Loucy (cell line): ENCODE measurements at regions not wholly inside any gene's neighbourhood (a gene's known extent, or its start where the extent isn't known, plus 50 kb on each side); places are given as distances from the start of the nearest gene placed in this dataset.

Source experiments
- H2AFZ ChIP-seq: fragments of 200-600 bp; sonication (generic); 2 replicates; pipeline ENCODE4 v1.6.0; 2016; ENCODE audit warnings: antibody characterized with exemption, mild to moderate bottlenecking, low read length, moderate library complexity
- H3F3A ChIP-seq: fragments of 200-600 bp; 2 replicates; pipeline ENCODE4 v1.6.0; 2016; ENCODE audit warnings: antibody characterized with exemption, low read depth, mild to moderate bottlenecking
- H3K27me3 ChIP-seq: fragments of 200-600 bp; sonication (generic); 2 replicates; pipeline ENCODE4 v1.6.1; 2014; ENCODE audit warnings: low read length, mild to moderate bottlenecking; ENCODE audit not compliant: insufficient read depth, poor library complexity, severe bottlenecking
- H3K36me3 ChIP-seq: fragments of 200-600 bp; sonication (generic); 2 replicates; pipeline ENCODE4 v1.6.1; 2016; ENCODE audit warnings: low read length; ENCODE audit not compliant: insufficient read depth
- H3K4me1 ChIP-seq: fragments of 200-600 bp; sonication (generic); 2 replicates; pipeline ENCODE4 v1.5.1; 2014; ENCODE audit warnings: low read length, mild to moderate bottlenecking; ENCODE audit not compliant: insufficient read depth, poor library complexity, severe bottlenecking
- H3K4me2 ChIP-seq: fragments of 200-600 bp; sonication (generic); 2 replicates; pipeline ENCODE4 v1.6.0; 2014; ENCODE audit warnings: antibody characterized with exemption, low read length, low read depth, mild to moderate bottlenecking; ENCODE audit not compliant: poor library complexity, severe bottlenecking
- H3K4me3 ChIP-seq: fragments of 200-600 bp; sonication (generic); 2 replicates; pipeline ENCODE4 v1.5.1; 2014; ENCODE audit warnings: low read length, mild to moderate bottlenecking, mixed read lengths; ENCODE audit not compliant: poor library complexity, severe bottlenecking
- H3K79me2 ChIP-seq: fragments of 200-600 bp; sonication (generic); 2 replicates; pipeline ENCODE4 v1.6.1; 2014; ENCODE audit warnings: low read length; ENCODE audit not compliant: insufficient read depth
- H3K9ac ChIP-seq: fragments of 200-600 bp; sonication (generic); 2 replicates; pipeline ENCODE4 v1.6.0; 2014; ENCODE audit warnings: mild to moderate bottlenecking, low read depth, low read length, moderate library complexity; ENCODE audit not compliant: poor library complexity, severe bottlenecking
- H3K9me2 ChIP-seq: fragments of 200-600 bp; sonication (generic); replicated peaks from 2 replicates; pipeline ENCODE4 v1.6.1; 2016; ENCODE audit warnings: low read depth, low read length, mixed read lengths
- H3K9me3 ChIP-seq: fragments of 200-600 bp; sonication (generic); 2 replicates; pipeline ENCODE4 v1.6.1; 2014; ENCODE audit warnings: mild to moderate bottlenecking, antibody characterized with exemption, low read length, low read depth; ENCODE audit not compliant: insufficient read depth
- H4K20me1 ChIP-seq: fragments of 200-600 bp; sonication (generic); 2 replicates; pipeline ENCODE4 v1.6.0; 2014; ENCODE audit warnings: antibody characterized with exemption, low read length, mild to moderate bottlenecking; ENCODE audit not compliant: insufficient read depth, poor library complexity, severe bottlenecking
- EZH2phosphoT487 ChIP-seq: fragments of 200-600 bp; IDR thresholded peaks from 2 replicates; pipeline ENCODE4 v1.6.1; 2018; ENCODE audit warnings: antibody characterized with exemption, mild to moderate bottlenecking, moderate library complexity, borderline replicate concordance
- TF ChIP-seq, protein P1 (sequence below): fragments of 200-600 bp; sonication (generic); conservative IDR thresholded peaks from 2 replicates; pipeline ENCODE4 v1.5.1; 2014; ENCODE audit warnings: mild to moderate bottlenecking, antibody characterized with exemption, low read length

DNA sequence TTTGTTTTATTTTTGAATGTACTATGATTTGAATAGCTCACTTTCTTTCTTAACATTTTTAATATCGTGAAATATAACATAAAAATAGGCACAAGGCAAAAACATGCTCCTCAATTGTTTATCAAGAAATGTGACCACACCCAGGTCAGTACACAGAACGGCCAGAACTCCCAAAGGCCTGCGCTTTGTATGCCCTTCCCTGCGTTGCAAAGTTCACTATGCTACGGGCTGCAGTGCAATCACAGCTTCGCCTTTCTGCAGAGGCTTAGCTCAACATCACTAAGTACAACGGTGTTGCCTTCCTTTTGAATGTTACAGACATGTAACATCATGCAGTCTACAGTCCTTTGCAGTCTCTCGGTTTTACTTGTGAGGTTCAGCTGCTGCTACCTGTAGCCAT is 333.4 kb downstream of the THBS2 start:
- no peaks in the 10 kb centered on the region for H4K20me1 ChIP-seq
- no peaks in the 10 kb centered on the region for H3K9me2 ChIP-seq
- H3K27me3 ChIP-seq: no peaks in the 10 kb centered on the region
- H3K36me3 ChIP-seq: no peaks in the 10 kb centered on the region
- no peak overlapping the region for H3K4me3 ChIP-seq
- no peaks in the 10 kb centered on the region for H3K79me2 ChIP-seq
- no peak overlapping the region for H3K9ac ChIP-seq
- H3K9me3 ChIP-seq: peaks cover 6% of the 10 kb centered on the region; the same call in 1 of the 2 replicates
- H3K4me1 ChIP-seq: no peaks in the 10 kb centered on the region
- TF ChIP-seq, protein P1, sequence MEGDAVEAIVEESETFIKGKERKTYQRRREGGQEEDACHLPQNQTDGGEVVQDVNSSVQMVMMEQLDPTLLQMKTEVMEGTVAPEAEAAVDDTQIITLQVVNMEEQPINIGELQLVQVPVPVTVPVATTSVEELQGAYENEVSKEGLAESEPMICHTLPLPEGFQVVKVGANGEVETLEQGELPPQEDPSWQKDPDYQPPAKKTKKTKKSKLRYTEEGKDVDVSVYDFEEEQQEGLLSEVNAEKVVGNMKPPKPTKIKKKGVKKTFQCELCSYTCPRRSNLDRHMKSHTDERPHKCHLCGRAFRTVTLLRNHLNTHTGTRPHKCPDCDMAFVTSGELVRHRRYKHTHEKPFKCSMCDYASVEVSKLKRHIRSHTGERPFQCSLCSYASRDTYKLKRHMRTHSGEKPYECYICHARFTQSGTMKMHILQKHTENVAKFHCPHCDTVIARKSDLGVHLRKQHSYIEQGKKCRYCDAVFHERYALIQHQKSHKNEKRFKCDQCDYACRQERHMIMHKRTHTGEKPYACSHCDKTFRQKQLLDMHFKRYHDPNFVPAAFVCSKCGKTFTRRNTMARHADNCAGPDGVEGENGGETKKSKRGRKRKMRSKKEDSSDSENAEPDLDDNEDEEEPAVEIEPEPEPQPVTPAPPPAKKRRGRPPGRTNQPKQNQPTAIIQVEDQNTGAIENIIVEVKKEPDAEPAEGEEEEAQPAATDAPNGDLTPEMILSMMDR: no peak
- no peak for TF ChIP-seq EZH2phosphoT487
- H3K4me2 ChIP-seq: no peak overlapping the region
- no peaks in the 10 kb centered on the region for H3F3A ChIP-seq
- H2AFZ ChIP-seq: no peak overlapping the region

- H3K27me3 ChIP-seq: no peaks in the 10 kb centered on the region
- H2AFZ ChIP-seq: no peak overlapping the region
- H4K20me1 ChIP-seq: no peaks in the 10 kb centered on the region
- H3K4me2 ChIP-seq: no peak overlapping the region
- no peaks in the 10 kb centered on the region for H3K4me1 ChIP-seq
- no peak overlapping the region for H3K4me3 ChIP-seq
- no peaks in the 10 kb centered on the region for H3K9me2 ChIP-seq
- no peaks in the 10 kb centered on the region for H3F3A ChIP-seq
- H3K9me3 ChIP-seq: peaks cover 13% of the 10 kb centered on the region; the same call in 1 of the 2 replicates
- TF ChIP-seq EZH2phosphoT487: no peak
- TF ChIP-seq, protein P1: no peak
- H3K9ac ChIP-seq: no peak overlapping the region
- no peaks in the 10 kb centered on the region for H3K79me2 ChIP-seq
- H3K36me3 ChIP-seq: no peaks in the 10 kb centered on the region
These were observed 334.0 kb downstream of the THBS2 start for GRCh38 chr6:168919470-168920179.

GRCh38 chr6:168916576-168917211 is 337.0 kb downstream of the THBS2 start:
- Histone ChIP-seq H3K9ac (no peak overlapping the region), H3K4me2 (no peak overlapping the region), H2AFZ (no peak overlapping the region), H3K4me1 (no peaks in the 10 kb centered on the region), H3K36me3 (no peaks in the 10 kb centered on the region), H3K27me3 (no peaks in the 10 kb centered on the region), H3K9me2 (no peaks in the 10 kb centered on the region), H3F3A (no peaks in the 10 kb centered on the region), H3K79me2 (no peaks in the 10 kb centered on the region), H3K4me3 (no peak overlapping the region), H3K9me3 (peaks cover 27% of the 10 kb centered on the region; the same call in 1 of the 2 replicates), H4K20me1 (no peaks in the 10 kb centered on the region)
- no peak for TF ChIP-seq EZH2phosphoT487
- TF ChIP-seq, protein P1: no peak
